DMS 273 (cell line): ENCODE measurements at regions not wholly inside any gene's neighbourhood (a gene's known extent, or its start where the extent isn't known, plus 50 kb on each side); places are given as distances from the start of the nearest gene placed in this dataset.
"Not testable (repeated sequence)": the region's sequence is repeated elsewhere in the genome, so short reads cannot be mapped to it uniquely, and the experiment has no call there.

Source experiments
- DNase-seq: peaks from one replicate; lab custom pipeline; 2025; ENCODE audit not compliant: unreplicated experiment; lab: John Stamatoyannopoulos, UW

- no peak for DNase-seq
Measured at GRCh38 chr12:42030588-42030987, 114.1 kb downstream of the GXYLT1 start.

- DNase-seq: no peak
Measured at GRCh38 chr12:42027546-42027945, 117.1 kb downstream of the GXYLT1 start.

GRCh38 chr12:42024495-42024830 lies 120.2 kb downstream of the GXYLT1 start:
- no peak for DNase-seq

GRCh38 chr12:42023733-42024494 lies 120.8 kb downstream of the GXYLT1 start:
- peak; percentile 86 for DNase-seq

- DNase-seq: not testable (repeated sequence)
Measured at GRCh38 chr12:42021937-42022336, 122.7 kb downstream of the GXYLT1 start.

GRCh38 chr12:42021469-42021868 lies 123.2 kb downstream of the GXYLT1 start:
- DNase-seq: no peak

GRCh38 chr12:42020226-42020625 lies 124.4 kb downstream of the GXYLT1 start:
- no peak for DNase-seq

GRCh38 chr12:42019746-42020145 lies 124.9 kb downstream of the GXYLT1 start:
- DNase-seq: no peak

GRCh38 chr12:42017051-42017450 lies 127.6 kb downstream of the GXYLT1 start:
- DNase-seq: no peak

GRCh38 chr12:42015051-42015461 lies 129.6 kb downstream of the GXYLT1 start:
- DNase-seq: no peak

- DNase-seq: not testable (repeated sequence)
Measured at GRCh38 chr12:42012501-42012900, 132.2 kb downstream of the GXYLT1 start.

- no peak for DNase-seq
Measured at GRCh38 chr12:42010715-42011114, 134.0 kb downstream of the GXYLT1 start.

GRCh38 chr12:42010257-42010656 lies 134.4 kb downstream of the GXYLT1 start:
- no peak for DNase-seq

GRCh38 chr12:42008996-42009395 lies 135.7 kb downstream of the GXYLT1 start:
- DNase-seq: no peak

- DNase-seq: no peak
Measured at GRCh38 chr12:42003031-42003430, 141.6 kb downstream of the GXYLT1 start.

GRCh38 chr12:42002563-42002962 lies 142.1 kb downstream of the GXYLT1 start:
- no peak for DNase-seq

- DNase-seq: no peak
Measured at GRCh38 chr12:41998436-41998835, 146.2 kb downstream of the GXYLT1 start.

- DNase-seq: no peak
Measured at GRCh38 chr12:41993283-41993682, 151.4 kb downstream of the GXYLT1 start.

- DNase-seq: no peak
Measured at GRCh38 chr12:41992692-41993215, 151.9 kb downstream of the GXYLT1 start.

- DNase-seq: no peak
Measured at GRCh38 chr12:41992022-41992421, 152.7 kb downstream of the GXYLT1 start.

GRCh38 chr12:41988715-41989114 lies 156.0 kb downstream of the GXYLT1 start:
- no peak for DNase-seq

- not testable (repeated sequence) for DNase-seq
Measured at GRCh38 chr12:41986513-41986912, 158.2 kb downstream of the GXYLT1 start.

- peak; percentile 3 for DNase-seq
Measured at GRCh38 chr12:41983856-41984255, 160.8 kb downstream of the GXYLT1 start.
